DOHH2 (cell line): ENCODE measurements at regions not wholly inside any gene's neighbourhood (a gene's known extent, or its start where the extent isn't known, plus 50 kb on each side); places are given as distances from the start of the nearest gene placed in this dataset.

Experiments
- H3F3A ChIP-seq: fragments of 200-600 bp; sonication (generic), shearing (Covaris generic); 2 replicates; pipeline ENCODE4 v1.6.0; 2016; ENCODE audit warnings: antibody characterized with exemption, mild to moderate bottlenecking; ENCODE audit not compliant: control insufficient read depth, insufficient read depth
- H3K27ac ChIP-seq: fragments of 200-600 bp; sonication (generic); 2 replicates; pipeline ENCODE4 v1.5.1; 2014; ENCODE audit warnings: low read depth, mild to moderate bottlenecking, low read length, moderate library complexity
- H3K27me3 ChIP-seq: fragments of 200-600 bp; sonication (generic); 2 replicates; pipeline ENCODE4 v1.6.1; 2014; ENCODE audit warnings: mild to moderate bottlenecking, low read length, mixed read lengths; ENCODE audit not compliant: control insufficient read depth
- H3K36me3 ChIP-seq: fragments of 200-600 bp; sonication (generic); 2 replicates; pipeline ENCODE4 v1.6.1; 2014; ENCODE audit warnings: mild to moderate bottlenecking, low read length, moderate library complexity, mixed read lengths; ENCODE audit not compliant: control insufficient read depth
- H3K4me1 ChIP-seq: fragments of 200-600 bp; sonication (generic); 2 replicates; pipeline ENCODE4 v1.6.1; 2014; ENCODE audit warnings: mild to moderate bottlenecking, low read length, mixed read lengths; ENCODE audit not compliant: control insufficient read depth
- H3K4me2 ChIP-seq: fragments of 200-600 bp; sonication (generic); 2 replicates; pipeline ENCODE4 v1.6.0; 2014; ENCODE audit warnings: mild to moderate bottlenecking, low read length, moderate library complexity
- H3K4me3 ChIP-seq: fragments of 200-600 bp; sonication (generic); 2 replicates; pipeline ENCODE4 v1.5.1; 2014; ENCODE audit warnings: mild to moderate bottlenecking, low read length, mixed read lengths
- H3K79me2 ChIP-seq: fragments of 200-600 bp; sonication (generic); 2 replicates; pipeline ENCODE4 v1.6.1; 2014; ENCODE audit warnings: mild to moderate bottlenecking, low read length, mixed read lengths; ENCODE audit not compliant: control insufficient read depth
- H3K9me2 ChIP-seq: fragments of 200-600 bp; sonication (generic); replicated peaks from 2 replicates; pipeline ENCODE4 v1.6.1; 2014; ENCODE audit warnings: mild to moderate bottlenecking, low read length, mixed read lengths; ENCODE audit not compliant: control insufficient read depth
- H3K9me3 ChIP-seq: fragments of 200-600 bp; sonication (generic); 2 replicates; pipeline ENCODE4 v1.6.1; 2014; ENCODE audit warnings: antibody characterized with exemption, low read length, mixed read lengths; ENCODE audit not compliant: control insufficient read depth, insufficient read depth
- H4K20me1 ChIP-seq: fragments of 200-600 bp; sonication (generic); 2 replicates; pipeline ENCODE4 v1.6.0; 2014; ENCODE audit warnings: low read depth, mild to moderate bottlenecking, antibody characterized with exemption, low read length, moderate library complexity; ENCODE audit not compliant: control insufficient read depth, insufficient read depth
- EZH2phosphoT487 ChIP-seq: fragments of 200-600 bp; sonication (generic); IDR thresholded peaks from 2 replicates; pipeline ENCODE4 v1.6.1; 2017; ENCODE audit warnings: borderline replicate concordance, mild to moderate bottlenecking, antibody characterized with exemption, low read length, moderate library complexity, mixed read lengths
- TF ChIP-seq, protein P1 (sequence below): fragments of 200-600 bp; sonication (generic); IDR thresholded peaks from one replicate; pipeline ENCODE4 v1.5.1; 2014; ENCODE audit warnings: antibody characterized with exemption, mild to moderate bottlenecking, low read depth, low read length; ENCODE audit not compliant: poor library complexity, severe bottlenecking

DNA sequence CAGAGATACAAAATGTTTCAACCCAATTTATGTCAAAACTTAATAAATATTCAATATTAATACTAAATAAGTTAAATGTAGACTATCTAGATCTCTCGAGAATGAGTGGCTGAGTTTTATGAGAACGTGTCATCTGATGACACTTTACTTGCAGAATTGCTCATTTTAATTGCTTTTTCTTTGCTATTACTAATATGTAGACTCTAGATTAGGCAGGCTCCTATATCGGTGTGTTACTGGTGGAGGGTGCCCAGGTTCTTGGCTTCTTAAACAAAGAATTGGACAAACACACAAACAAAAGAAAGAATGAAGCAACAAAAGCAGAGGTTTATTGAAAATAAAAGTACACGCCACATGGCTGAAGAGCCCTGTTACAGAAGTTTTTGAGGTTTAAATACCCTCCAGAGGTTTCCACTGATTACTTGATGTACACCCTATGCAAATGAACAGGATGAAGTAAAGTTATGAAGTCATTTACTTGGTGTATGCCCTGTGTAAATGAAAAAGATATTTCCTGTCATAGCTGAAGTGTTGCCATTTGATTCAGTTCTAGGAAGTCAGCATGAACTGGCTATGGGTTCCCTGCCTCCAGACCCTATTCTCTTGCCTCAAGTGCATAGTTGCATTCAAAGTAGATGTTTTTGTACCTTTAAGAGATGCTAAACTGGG is 122.9 kb upstream of the ITGA4 start:
- H3K4me1 ChIP-seq = peaks cover 6% of the 10 kb centered on the region
- H3K27me3 ChIP-seq = no peaks in the 10 kb centered on the region
- H4K20me1 ChIP-seq = no peaks in the 10 kb centered on the region
- no peak overlapping the region for H3K27ac ChIP-seq
- no peak overlapping the region for H3K4me2 ChIP-seq
- H3K4me3 ChIP-seq = no peak overlapping the region
- TF ChIP-seq EZH2phosphoT487 = no peak
- TF ChIP-seq, protein P1, sequence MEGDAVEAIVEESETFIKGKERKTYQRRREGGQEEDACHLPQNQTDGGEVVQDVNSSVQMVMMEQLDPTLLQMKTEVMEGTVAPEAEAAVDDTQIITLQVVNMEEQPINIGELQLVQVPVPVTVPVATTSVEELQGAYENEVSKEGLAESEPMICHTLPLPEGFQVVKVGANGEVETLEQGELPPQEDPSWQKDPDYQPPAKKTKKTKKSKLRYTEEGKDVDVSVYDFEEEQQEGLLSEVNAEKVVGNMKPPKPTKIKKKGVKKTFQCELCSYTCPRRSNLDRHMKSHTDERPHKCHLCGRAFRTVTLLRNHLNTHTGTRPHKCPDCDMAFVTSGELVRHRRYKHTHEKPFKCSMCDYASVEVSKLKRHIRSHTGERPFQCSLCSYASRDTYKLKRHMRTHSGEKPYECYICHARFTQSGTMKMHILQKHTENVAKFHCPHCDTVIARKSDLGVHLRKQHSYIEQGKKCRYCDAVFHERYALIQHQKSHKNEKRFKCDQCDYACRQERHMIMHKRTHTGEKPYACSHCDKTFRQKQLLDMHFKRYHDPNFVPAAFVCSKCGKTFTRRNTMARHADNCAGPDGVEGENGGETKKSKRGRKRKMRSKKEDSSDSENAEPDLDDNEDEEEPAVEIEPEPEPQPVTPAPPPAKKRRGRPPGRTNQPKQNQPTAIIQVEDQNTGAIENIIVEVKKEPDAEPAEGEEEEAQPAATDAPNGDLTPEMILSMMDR = no peak
- no peaks in the 10 kb centered on the region for H3K9me2 ChIP-seq
- H3K36me3 ChIP-seq = no peaks in the 10 kb centered on the region
- H3K9me3 ChIP-seq = 0 out of 2 replicates have a peak, but pooled peaks cover 3% of the 10 kb centered on the region
- H3K79me2 ChIP-seq = no peaks in the 10 kb centered on the region
- no peaks in the 10 kb centered on the region for H3F3A ChIP-seq

DNA sequence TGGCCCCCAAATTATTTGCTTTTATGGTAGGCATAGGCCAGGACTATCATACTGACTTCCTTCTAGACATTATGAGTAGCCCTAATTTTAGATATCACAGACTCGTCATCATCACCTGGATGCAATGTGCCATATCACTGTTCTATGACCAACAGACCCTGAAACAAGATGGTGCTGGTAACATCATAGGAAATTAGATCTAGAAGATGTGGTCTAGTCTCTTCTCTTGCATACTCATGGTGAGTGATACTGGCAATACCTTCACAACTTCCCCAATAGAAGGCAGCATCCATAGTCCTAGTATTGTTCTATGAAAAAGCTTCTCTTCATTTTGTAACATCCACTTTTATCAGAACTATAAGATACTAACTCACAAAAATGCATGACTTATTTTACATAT is 116.3 kb upstream of the ITGA4 start:
- Histone ChIP-seq H4K20me1 (no peaks in the 10 kb centered on the region), H3K27me3 (no peaks in the 10 kb centered on the region), H3K27ac (no peak overlapping the region), H3K4me2 (no peak overlapping the region), H3K9me2 (no peaks in the 10 kb centered on the region; the same call in 1 of the 2 replicates), H3K4me3 (no peak overlapping the region), H3K9me3 (no peaks in the 10 kb centered on the region), H3K4me1 (peaks cover 5% of the 10 kb centered on the region; the same call in 1 of the 2 replicates), H3F3A (no peaks in the 10 kb centered on the region), H3K79me2 (no peaks in the 10 kb centered on the region), H3K36me3 (no peaks in the 10 kb centered on the region)
- TF ChIP-seq EZH2phosphoT487 = no peak
- TF ChIP-seq, protein P1 = no peak

DNA sequence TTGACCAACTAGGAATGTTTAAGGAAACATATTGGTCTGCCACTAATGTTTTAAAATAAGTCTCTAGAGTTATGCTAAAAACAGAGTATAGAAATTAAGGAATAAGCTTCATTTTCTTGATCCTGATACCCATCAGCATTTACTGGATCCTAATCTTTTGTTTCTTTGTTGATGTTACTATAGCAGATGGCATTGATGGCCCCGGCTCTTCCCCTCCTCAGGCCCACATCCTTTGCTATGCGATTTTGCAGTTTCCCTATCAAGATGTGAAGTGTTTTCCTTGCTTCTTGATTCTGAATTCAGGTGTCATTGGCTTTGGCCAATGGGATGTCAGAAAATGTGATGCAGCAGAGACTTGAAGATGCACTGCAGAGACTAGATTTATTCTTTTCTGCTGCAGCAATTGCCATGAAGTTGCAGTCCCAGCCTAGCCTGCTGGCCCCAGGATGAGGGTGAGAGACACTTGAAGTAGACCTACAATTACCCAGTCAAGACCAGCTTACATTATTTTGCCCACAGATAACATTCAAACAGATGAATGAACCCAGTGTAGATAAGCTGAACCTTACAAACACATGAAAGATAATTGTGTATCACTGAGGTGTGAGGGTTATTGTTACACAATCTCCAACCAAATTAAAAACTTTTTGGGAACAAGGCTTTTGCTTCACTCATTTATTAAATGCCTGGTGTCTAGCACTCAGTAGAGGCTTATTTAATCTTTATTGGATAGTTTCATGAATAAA is 115.2 kb upstream of the ITGA4 start:
- Histone ChIP-seq H3K27ac (no peak overlapping the region), H3K36me3 (no peaks in the 10 kb centered on the region), H3K4me3 (no peak overlapping the region), H3K27me3 (no peaks in the 10 kb centered on the region), H3K9me2 (no peaks in the 10 kb centered on the region; the same call in 1 of the 2 replicates), H3K9me3 (no peaks in the 10 kb centered on the region), H3K79me2 (no peaks in the 10 kb centered on the region), H3F3A (no peaks in the 10 kb centered on the region), H3K4me1 (peaks cover 5% of the 10 kb centered on the region; the same call in 1 of the 2 replicates), H4K20me1 (no peaks in the 10 kb centered on the region), H3K4me2 (no peak overlapping the region)
- TF ChIP-seq, protein P1 = no peak
- TF ChIP-seq EZH2phosphoT487 = no peak
